HL-60 (cell line): ENCODE measurements at regions not wholly inside any gene's neighbourhood (a gene's known extent, or its start where the extent isn't known, plus 50 kb on each side); places are given as distances from the start of the nearest gene placed in this dataset.

Experiments
- DNase-seq, 2 experiments: peaks; one replicate each; pipeline ENCODE4 v3.0.0-alpha.2; 2010 to 2020; ENCODE audit warnings: low read depth in 1 of 2, low spot score in 1 of 2
- H3K27ac ChIP-seq: fragments of 250-450 bp; sonication (Bioruptor Pico); replicated peaks from 2 replicates; pipeline ENCODE4 v1.5.1; 2020; ENCODE audit warnings: mild to moderate bottlenecking, moderate library complexity
- H3K27me3 ChIP-seq: fragments of 250-450 bp; sonication (Bioruptor Pico); 2 replicates; pipeline ENCODE4 v1.5.1; 2021; ENCODE audit warnings: mild to moderate bottlenecking, moderate library complexity; ENCODE audit not compliant: insufficient read depth, poor library complexity, severe bottlenecking
- H3K4me3 ChIP-seq: replicated peaks from 2 replicates; pipeline ENCODE4 v1.5.1; 2011; ENCODE audit warnings: mild to moderate bottlenecking, control low read depth, low read length; ENCODE audit not compliant: insufficient read depth
- GABPA ChIP-seq: IDR thresholded peaks from 2 replicates; pipeline ENCODE4 v1.6.1; 2012; ENCODE audit warnings: low read depth
- POLR2AphosphoS5 ChIP-seq: IDR thresholded peaks from 2 replicates; pipeline ENCODE4 v1.6.1; 2012; ENCODE audit warnings: low read depth
- SPI1 ChIP-seq: IDR thresholded peaks from 2 replicates; pipeline ENCODE4 v1.6.1; 2012; ENCODE audit warnings: low read depth, mild to moderate bottlenecking, borderline replicate concordance
- TF ChIP-seq, protein P1 (sequence below): IDR thresholded peaks from 2 replicates; pipeline ENCODE4 v1.6.1; 2012; ENCODE audit warnings: low read depth; ENCODE audit not compliant: insufficient replicate concordance
- TF ChIP-seq, protein P2 (sequence below): IDR thresholded peaks from one replicate; pipeline ENCODE4 v1.5.1; 2011; ENCODE audit warnings: low read length, control low read depth, inconsistent platforms; ENCODE audit not compliant: insufficient read depth

DNA sequence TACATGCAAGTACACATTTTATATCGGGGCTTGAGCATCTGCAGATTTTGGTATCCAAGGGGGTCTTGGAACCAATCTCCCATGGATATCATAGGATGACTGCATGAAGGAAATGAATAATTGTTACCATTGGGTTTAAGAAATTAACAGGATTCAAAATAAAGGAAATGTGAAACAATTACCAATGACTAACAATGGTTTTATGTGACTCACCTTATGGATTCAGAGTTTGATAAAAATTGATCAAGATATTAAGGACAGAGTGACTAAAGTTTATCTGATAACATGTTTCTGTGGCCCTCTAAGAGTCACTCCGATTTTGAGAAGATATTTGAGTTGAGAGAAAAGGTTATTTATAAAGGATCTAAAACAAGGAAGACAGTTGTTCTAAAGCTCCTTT is 93.0 kb upstream of the ODAD2 start:
- Histone ChIP-seq H3K27ac (no peak overlapping the region), H3K27me3 (no peaks in the 10 kb centered on the region), H3K4me3 (no peak overlapping the region)
- TF ChIP-seq, protein P1, sequence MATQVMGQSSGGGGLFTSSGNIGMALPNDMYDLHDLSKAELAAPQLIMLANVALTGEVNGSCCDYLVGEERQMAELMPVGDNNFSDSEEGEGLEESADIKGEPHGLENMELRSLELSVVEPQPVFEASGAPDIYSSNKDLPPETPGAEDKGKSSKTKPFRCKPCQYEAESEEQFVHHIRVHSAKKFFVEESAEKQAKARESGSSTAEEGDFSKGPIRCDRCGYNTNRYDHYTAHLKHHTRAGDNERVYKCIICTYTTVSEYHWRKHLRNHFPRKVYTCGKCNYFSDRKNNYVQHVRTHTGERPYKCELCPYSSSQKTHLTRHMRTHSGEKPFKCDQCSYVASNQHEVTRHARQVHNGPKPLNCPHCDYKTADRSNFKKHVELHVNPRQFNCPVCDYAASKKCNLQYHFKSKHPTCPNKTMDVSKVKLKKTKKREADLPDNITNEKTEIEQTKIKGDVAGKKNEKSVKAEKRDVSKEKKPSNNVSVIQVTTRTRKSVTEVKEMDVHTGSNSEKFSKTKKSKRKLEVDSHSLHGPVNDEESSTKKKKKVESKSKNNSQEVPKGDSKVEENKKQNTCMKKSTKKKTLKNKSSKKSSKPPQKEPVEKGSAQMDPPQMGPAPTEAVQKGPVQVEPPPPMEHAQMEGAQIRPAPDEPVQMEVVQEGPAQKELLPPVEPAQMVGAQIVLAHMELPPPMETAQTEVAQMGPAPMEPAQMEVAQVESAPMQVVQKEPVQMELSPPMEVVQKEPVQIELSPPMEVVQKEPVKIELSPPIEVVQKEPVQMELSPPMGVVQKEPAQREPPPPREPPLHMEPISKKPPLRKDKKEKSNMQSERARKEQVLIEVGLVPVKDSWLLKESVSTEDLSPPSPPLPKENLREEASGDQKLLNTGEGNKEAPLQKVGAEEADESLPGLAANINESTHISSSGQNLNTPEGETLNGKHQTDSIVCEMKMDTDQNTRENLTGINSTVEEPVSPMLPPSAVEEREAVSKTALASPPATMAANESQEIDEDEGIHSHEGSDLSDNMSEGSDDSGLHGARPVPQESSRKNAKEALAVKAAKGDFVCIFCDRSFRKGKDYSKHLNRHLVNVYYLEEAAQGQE = no peak
- TF ChIP-seq POLR2AphosphoS5 (no peak), SPI1 (no peak), GABPA (no peak)
- TF ChIP-seq, protein P2, sequence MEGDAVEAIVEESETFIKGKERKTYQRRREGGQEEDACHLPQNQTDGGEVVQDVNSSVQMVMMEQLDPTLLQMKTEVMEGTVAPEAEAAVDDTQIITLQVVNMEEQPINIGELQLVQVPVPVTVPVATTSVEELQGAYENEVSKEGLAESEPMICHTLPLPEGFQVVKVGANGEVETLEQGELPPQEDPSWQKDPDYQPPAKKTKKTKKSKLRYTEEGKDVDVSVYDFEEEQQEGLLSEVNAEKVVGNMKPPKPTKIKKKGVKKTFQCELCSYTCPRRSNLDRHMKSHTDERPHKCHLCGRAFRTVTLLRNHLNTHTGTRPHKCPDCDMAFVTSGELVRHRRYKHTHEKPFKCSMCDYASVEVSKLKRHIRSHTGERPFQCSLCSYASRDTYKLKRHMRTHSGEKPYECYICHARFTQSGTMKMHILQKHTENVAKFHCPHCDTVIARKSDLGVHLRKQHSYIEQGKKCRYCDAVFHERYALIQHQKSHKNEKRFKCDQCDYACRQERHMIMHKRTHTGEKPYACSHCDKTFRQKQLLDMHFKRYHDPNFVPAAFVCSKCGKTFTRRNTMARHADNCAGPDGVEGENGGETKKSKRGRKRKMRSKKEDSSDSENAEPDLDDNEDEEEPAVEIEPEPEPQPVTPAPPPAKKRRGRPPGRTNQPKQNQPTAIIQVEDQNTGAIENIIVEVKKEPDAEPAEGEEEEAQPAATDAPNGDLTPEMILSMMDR = no peak
- DNase-seq = no peak

DNA sequence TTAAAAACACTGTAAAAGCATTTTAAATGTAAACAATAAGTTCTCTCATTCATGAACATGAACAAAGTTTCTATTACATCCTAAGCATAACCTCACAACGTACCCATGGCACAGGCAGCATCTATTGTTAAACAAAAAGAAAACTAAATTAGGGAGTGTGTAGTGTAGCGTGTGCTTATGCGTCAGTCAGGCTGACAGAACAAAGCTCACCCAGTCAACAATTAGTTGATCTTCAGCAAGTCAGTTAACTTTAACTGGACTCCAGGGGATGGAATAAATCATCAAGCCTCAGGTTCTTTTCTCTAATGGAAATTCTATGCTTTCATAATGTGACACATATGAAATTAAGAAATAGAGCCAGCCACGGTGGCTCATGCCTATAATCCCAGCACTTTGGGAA is 91.6 kb upstream of the ODAD2 start:
- Histone ChIP-seq H3K4me3 (no peak overlapping the region), H3K27ac (no peak overlapping the region), H3K27me3 (no peaks in the 10 kb centered on the region)
- no peak for DNase-seq
- TF ChIP-seq, protein P2 = no peak
- TF ChIP-seq SPI1 (no peak), GABPA (no peak), POLR2AphosphoS5 (no peak)
- TF ChIP-seq, protein P1 = no peak

DNA sequence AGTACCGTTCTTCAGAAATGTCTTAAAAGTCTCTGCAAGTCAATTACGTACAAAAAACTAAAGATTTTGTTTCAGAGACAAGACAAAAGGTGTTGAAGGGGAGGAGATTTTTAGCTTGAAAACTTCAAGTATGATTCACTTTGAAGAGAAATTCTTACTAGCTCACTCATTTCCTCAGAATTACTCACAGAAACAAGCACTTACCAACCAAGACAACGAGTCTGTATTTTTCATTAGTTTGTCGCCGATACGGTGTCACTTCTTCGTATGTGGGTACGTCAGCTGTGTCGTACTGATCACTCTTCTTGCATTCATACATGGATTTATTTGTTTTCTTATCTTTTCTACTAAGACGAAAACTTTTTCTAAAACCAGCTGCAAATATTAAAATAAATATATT is 90.6 kb upstream of the ODAD2 start:
- no peaks in the 10 kb centered on the region for H3K27me3 ChIP-seq
- DNase-seq = no peak
- TF ChIP-seq, protein P1 = no peak
- TF ChIP-seq SPI1 (no peak), POLR2AphosphoS5 (no peak), GABPA (no peak)
- TF ChIP-seq, protein P2 = no peak
- H3K4me3 ChIP-seq = no peak overlapping the region
- H3K27ac ChIP-seq = no peak overlapping the region
